Upper lobe of right lung (tissue), 1 donor: ENCODE measurements at regions not wholly inside any gene's neighbourhood (a gene's known extent, or its start where the extent isn't known, plus 50 kb on each side); places are given as distances from the start of the nearest gene placed in this dataset.

Experiments used
- ATAC-seq: fragments of 200-7000 bp; cut with Tn5 transposase; one replicate; pipeline ENCODE4 v1.9.1; 2020; ENCODE audit warnings: mild to moderate bottlenecking, moderate library complexity
- DNase-seq: peaks from one replicate; pipeline ENCODE4 v3.0.0-alpha.2; 2020
- H3K27ac ChIP-seq: fragments of 200-600 bp; one replicate; pipeline ENCODE4 v1.8.0; 2022
- H3K27me3 ChIP-seq: fragments of 200-600 bp; one replicate; pipeline ENCODE4 v1.8.0; 2022; ENCODE audit warnings: mild to moderate bottlenecking
- H3K36me3 ChIP-seq: fragments of 200-600 bp; one replicate; pipeline ENCODE4 v1.8.0; 2022
- H3K4me1 ChIP-seq: fragments of 200-600 bp; one replicate; pipeline ENCODE4 v1.8.0; 2022
- H3K4me3 ChIP-seq: fragments of 200-600 bp; one replicate; pipeline ENCODE4 v1.8.0; 2022; ENCODE audit warnings: mild to moderate bottlenecking
- H3K9me3 ChIP-seq: fragments of 200-600 bp; one replicate; pipeline ENCODE4 v1.8.0; 2022
- CTCF ChIP-seq: fragments of 200-600 bp; IDR thresholded peaks from one replicate; pipeline ENCODE4 v1.8.0; 2022; ENCODE audit warnings: antibody characterized with exemption
- intact Hi-C: fragments of 100-400 bp; cut with DNase I; formaldehyde crosslinking; loops from one replicate; pipeline ENCODE4 v1.11.0; 2022
- donor health status: DM: no; HTN: yes; CAD: no; lungs with severe emphysema.

- no peaks in the 10 kb centered on the region for H3K4me1 ChIP-seq
- H3K36me3 ChIP-seq: no peaks in the 10 kb centered on the region
- no peak overlapping the region for H3K27ac ChIP-seq
- DNase-seq: no peak
- no peaks in the 10 kb centered on the region for H3K9me3 ChIP-seq
- no peak overlapping the region for H3K4me3 ChIP-seq
- no peaks in the 10 kb centered on the region for H3K27me3 ChIP-seq
- intact Hi-C loops: no loop called here
- ATAC-seq: no peak
- no peak for TF ChIP-seq CTCF
Measured at GRCh38 chr5:61942462-61943049, 363.4 kb upstream of the KIF2A start.

GRCh38 chr5:61943713-61944112, 362.3 kb upstream of the KIF2A start:
- ATAC-seq: no peak
- Histone ChIP-seq H3K4me3 (no peak overlapping the region), H3K36me3 (no peaks in the 10 kb centered on the region), H3K27ac (no peak overlapping the region), H3K4me1 (no peaks in the 10 kb centered on the region), H3K9me3 (no peaks in the 10 kb centered on the region), H3K27me3 (no peaks in the 10 kb centered on the region)
- no peak for TF ChIP-seq CTCF
- no peak for DNase-seq
- intact Hi-C loops: no loop called here

GRCh38 chr5:61948151-61948550, 357.9 kb upstream of the KIF2A start:
- no peak for TF ChIP-seq CTCF
- H3K36me3 ChIP-seq: no peaks in the 10 kb centered on the region
- no peaks in the 10 kb centered on the region for H3K9me3 ChIP-seq
- DNase-seq (no peak), ATAC-seq (no peak)
- no peak overlapping the region for H3K27ac ChIP-seq
- no peak overlapping the region for H3K4me3 ChIP-seq
- intact Hi-C loops: no loop called here
- no peaks in the 10 kb centered on the region for H3K27me3 ChIP-seq
- no peaks in the 10 kb centered on the region for H3K4me1 ChIP-seq

GRCh38 chr5:61949054-61949678, 356.8 kb upstream of the KIF2A start:
- H3K27ac ChIP-seq: no peak overlapping the region
- no peaks in the 10 kb centered on the region for H3K36me3 ChIP-seq
- H3K27me3 ChIP-seq: no peaks in the 10 kb centered on the region
- no peaks in the 10 kb centered on the region for H3K9me3 ChIP-seq
- no peaks in the 10 kb centered on the region for H3K4me1 ChIP-seq
- no peak for TF ChIP-seq CTCF
- DNase-seq: no peak
- no peak overlapping the region for H3K4me3 ChIP-seq
- ATAC-seq: no peak
- intact Hi-C loops: no loop called here

GRCh38 chr5:61949679-61950435, 356.1 kb upstream of the KIF2A start:
- no peaks in the 10 kb centered on the region for H3K9me3 ChIP-seq
- no peaks in the 10 kb centered on the region for H3K36me3 ChIP-seq
- no peak overlapping the region for H3K4me3 ChIP-seq
- H3K27me3 ChIP-seq: no peaks in the 10 kb centered on the region
- no peak overlapping the region for H3K27ac ChIP-seq
- no peak for DNase-seq
- intact Hi-C loops: no loop called here
- TF ChIP-seq CTCF: no peak
- H3K4me1 ChIP-seq: no peaks in the 10 kb centered on the region
- ATAC-seq: no peak
